ENCODE measurements at regions not wholly inside any gene's neighbourhood (a gene's known extent, or its start where the extent isn't known, plus 50 kb on each side); places are given as distances from the start of the nearest gene placed in this dataset.
"Not testable (repeated sequence)": the region's sequence is repeated elsewhere in the genome, so short reads cannot be mapped to it uniquely, and the experiment has no call there.

DNA sequence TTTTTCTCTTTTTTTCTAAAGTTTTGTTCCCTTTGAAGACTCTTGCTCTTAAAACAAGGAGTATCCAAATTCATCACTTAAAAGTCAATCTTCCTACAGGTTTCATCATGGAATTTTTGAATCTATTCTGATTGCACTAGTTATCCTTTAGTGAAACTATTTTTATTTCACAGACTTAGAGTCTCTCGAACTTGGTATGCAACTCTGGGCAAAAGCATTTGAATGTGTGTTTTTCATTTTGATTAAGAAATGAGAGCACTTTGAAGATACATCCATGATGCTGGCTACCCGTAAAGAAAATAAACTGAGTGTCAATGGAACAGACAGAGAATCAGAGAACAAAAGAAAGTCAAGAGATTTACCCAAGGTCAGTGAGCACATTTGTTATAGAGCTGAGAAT, 586.5 kb downstream of the EPM2A start:
- DNase-seq = no peak

DNA sequence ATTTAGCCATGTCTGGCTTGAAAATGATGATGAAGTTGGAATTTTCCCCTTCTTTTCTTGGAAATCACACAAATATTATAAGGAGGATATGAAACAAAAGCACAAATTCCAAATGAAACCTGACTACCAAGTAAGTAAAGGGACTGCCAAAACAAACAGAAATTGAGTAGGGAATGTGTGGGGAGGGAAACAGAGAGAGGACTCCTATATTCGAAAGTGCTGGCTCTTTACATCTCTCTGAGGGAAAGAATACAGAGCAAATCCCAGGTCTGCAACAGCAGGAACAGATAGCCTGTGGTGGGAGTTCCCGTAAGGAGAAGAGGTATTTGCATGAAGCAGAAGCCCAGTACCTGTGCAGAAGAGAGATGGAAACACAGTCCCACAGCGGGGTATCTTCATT, 583.7 kb downstream of the EPM2A start:
- no peak for DNase-seq

DNA sequence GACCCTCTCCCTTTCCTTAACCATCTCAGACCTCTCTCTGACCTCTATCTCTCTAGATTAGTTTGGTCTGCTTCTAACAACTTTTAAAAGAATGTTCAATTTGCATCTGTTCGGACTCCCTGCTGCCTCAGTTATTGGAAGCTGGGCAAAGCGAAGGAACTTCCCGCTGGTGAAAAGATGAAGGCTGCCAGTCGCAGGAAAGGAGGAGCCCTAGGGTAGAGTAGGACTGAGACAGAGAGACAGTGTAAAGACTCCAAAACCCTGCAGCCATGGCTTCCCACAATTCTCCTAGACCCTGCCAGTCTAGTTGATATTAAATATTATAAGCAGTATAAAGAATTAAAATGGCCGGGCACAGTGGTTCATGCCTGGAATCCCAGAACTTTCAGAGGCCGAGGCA, 581.8 kb downstream of the EPM2A start:
- no peak for DNase-seq

DNA sequence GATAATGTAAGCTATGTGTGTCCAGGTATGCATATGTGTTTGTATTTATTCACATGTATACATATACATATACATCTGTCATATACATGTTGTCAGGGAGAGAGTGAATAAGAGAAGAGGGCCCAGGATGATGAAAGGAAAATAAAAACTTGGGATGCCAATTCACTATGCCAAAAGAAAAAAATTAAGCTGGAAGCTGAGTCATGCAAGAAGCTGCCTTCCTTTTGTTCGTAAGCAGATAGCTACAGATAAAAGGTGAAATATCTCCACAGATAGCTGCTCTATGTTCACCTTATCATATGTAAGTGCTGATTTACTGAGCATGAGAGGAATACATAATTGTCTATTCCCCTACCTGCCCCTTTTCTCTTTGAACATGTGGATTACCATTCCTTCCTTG, 579.9 kb downstream of the EPM2A start:
- no peak for DNase-seq

DNA sequence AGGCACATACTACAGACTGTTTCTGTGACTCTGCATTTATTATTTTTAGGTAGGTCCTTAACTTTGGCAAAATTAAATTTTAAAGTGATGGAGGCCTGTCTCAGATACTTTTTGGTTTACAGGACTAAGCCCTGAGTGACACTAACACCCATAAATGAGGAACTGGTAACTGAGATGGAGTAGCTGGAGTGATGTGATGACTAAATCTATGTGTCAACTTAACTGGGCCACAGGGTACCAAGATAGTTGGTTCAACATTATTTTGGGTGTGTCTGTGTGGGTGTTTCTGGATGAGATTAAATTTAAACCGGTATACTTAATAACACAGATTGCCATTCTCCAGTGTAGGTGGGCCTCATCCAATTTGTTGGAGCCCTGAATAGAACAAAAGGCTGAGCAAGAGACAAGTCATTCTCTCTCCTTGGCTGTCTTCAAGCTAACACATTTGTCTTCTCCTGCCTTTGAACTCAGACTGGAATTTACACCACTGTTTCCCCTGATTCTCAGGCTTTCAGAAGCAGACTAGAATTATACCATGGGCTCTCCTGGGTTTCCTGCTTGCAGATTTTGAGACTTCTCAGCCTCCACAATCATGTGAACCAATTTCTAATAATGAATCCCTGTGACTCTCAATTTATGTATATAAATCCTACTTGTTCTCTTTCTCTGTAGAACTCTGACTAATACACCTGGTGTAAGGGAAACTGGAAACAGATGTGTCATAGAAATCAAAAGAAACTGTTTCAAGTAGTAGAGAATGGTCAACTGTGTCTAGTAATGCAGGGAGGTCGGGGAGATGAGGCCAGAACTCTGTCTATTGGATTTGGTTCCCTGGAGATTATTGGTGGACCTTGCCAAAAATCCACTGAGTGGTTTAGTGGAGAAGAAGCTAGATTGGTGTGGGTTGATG, 579.2 kb downstream of the EPM2A start:
- no peak for DNase-seq

DNA sequence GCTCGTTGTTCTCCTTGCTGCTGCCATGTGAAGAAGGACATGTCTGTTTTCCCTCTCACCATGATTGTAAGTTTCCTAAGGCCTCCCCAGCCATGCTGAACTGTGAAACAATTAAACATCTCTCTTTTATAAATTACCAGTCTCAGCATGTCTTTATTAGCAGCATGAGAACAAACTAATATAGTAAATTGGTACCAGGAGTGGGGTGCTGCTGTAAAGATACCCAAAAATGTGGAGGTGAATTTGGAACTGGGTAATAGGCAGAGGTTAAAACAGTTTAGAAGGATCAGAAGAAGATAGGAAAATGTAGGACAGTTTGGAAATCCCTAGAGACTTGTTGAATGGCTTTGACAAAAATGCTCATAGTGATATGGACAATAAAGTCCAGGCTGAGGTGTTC, 576.7 kb downstream of the EPM2A start:
- DNase-seq = not testable (repeated sequence)

DNA sequence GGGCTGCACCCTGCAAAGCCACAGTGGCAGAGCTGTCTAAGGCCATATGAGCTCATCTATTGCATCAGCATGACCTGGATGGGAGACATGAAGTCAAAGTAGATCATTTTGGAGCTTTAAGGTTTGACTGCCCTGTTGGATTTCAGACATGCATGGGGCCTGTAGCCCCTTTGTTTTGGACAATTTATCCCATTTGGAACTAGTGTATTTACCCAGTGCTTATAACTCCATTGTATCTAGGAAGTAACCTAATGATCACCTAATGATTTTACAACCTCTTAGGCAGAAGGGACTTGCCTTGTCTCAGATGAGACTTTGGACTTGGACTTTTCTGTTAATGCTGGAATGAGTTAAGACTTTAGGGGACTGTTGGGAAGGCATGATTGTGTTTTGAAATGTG, 575.4 kb downstream of the EPM2A start:
- DNase-seq = no peak

DNA sequence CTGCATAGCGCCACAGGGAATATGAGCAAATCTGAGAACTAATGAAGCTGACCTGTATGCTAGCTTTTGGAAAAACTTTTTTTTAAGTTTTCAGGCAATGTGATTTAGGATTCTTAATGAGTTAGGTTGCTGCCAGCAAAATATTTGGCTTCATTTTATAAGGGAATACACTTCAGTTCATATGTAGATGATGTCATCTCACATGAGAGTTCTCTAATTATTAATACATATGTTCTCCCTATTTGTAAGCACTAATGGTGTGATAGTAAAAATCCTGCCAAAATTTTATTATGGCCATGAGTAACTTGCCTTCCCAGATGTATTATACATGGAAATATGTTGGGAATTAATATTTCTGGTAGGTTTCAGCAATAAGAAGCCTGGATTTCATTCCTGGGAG, 573.8 kb downstream of the EPM2A start:
- DNase-seq = no peak

DNA sequence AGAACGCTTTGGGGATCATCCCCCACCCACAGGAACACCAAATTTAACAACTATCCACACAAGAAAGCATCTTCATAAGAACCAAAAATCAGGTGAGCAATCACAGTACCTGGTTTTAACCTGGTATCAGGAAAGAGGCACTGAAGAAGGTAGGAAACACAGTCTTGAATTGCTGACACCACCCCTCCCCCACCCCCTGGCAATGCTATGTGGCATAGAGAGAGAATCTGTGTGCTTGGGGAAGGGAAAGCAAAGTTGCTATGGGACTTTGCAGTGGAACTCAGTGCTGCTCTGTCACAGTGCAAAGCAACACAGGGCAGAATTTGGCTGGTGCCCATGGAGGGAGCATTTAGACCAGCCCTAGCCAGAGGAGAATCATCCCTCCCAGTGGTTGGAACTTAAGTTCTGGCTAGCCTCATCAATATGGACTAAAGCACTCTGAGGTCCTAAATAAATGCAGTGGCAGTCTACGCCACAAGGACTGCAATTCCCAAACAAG, 565.5 kb downstream of the EPM2A start:
- no peak for DNase-seq

DNA sequence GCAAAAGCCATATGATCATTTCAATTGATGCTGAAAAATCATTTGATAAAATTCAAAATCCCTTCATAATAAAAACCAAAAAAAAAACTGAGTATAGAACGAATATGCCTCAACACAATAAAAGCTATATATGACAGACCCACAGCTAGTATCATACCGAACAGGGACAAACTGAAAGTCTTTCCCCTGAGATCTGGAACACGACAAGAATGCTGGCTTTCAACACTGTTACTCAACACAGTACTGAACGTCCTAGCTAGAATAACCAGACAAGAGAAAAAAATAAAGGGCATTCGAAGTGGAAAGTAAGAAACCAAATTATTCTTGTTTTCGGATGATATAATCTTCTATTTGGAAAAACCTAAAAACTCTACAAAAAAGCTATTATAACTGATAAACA, 559.9 kb downstream of the EPM2A start:
- no peak for DNase-seq

DNA sequence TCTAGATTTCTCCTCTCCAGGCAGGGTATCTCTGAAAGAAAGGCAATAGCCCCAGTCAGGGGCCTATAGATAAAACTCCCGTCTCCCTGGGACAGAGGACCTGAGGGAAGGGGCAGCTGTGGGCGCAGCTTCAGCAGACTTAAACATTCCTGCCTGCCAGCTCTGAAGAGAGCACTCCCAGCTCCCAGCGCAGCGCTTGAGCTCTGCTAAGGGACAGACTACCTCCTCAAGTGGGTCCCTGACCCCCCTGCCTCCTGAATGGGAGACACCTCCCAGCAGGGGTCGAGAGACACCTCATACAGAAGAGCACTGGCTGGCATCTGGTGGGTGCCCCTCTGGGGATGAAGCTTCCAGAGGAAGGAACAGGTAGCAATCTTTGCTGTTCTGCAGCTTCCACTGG, 556.9 kb downstream of the EPM2A start:
- no peak for DNase-seq

DNA sequence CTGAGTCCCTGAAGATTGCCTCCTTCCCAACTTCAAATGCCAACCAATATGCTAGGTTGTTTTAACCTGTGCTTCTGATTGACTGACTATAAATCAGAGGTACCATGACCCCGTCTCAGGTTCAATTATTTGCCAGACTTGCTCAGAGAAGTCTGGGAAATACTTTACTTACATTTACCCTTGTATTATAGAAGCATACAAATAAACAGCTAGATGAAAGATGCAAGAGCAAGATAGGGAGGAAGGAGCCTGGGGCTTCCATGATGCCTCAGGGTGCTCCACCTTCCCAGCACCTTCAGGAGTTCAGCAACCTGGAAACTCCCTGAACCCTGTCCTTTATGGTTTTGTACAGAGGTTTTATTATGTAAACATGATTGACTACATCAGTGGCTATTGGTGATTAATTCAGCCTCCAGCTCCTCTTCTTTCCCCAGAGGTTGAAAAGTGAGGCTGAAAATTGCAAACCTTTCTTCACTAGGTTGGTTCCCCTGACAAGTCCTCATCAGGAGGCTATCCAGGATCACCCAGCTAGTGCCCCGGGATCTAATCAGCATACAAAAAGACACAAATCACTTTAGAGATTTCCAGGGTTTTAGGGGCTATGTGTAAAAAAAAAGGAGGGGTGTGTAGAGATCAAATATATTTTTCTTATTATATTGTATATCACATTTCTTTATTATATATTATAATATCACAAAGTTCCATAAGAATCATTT, 547.7 kb downstream of the EPM2A start:
- DNase-seq = no peak

DNA sequence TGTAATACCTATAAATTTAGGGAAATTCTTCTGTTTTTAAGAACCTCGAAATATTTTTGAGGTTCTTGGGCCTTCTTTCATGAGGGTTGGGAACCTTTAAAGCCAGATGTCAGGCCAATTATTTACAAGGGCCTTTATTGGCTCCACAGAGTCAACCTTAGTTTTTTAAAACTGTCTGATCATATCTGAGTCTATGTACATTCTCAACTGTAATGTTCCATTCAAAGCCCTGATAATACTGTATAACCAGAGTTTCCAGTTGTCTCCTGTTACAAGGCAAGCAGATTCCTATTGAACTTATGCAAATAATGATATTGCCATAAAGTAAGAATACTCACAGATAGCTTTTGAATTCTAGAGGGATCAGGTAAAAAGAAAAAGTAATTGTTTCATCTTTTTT, 545.5 kb downstream of the EPM2A start:
- DNase-seq = no peak

DNA sequence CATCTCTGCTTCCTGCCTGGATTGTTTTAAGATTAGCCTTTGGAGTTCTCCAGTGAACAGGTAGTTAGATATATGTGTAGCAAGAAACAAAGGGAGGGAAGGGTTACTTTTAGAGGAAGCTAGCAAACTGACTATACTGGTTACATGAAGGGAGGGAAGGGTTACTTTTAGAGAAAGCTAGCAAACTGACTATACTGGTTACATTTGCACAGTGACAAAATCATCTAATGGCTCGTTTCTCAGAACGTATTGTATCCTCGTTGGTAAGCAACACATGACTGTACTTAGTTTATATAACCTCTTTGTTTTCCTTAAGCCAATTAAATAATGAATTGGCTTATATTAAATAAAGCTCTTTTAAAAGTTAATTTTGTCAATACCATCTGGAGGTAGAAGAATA, 540.9 kb downstream of the EPM2A start:
- DNase-seq = no peak

DNA sequence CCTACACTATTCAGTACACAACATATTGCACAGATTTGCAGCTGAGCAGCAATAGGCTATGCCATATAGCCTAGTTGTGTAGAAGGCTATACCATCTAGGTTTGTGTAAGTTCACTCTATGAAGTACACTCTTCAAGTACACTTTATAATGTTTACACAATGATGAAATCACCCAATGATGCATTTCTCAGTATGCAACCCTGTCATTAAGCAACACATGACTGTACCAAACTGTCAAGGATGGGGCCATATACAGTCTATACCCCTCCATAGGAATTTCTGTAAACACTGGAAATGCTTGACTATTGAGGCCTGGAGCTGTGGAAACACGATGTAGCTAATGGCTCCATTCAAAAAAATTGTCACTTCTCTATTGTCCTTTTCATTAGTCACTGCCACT, 535.4 kb downstream of the EPM2A start:
- no peak for DNase-seq

DNA sequence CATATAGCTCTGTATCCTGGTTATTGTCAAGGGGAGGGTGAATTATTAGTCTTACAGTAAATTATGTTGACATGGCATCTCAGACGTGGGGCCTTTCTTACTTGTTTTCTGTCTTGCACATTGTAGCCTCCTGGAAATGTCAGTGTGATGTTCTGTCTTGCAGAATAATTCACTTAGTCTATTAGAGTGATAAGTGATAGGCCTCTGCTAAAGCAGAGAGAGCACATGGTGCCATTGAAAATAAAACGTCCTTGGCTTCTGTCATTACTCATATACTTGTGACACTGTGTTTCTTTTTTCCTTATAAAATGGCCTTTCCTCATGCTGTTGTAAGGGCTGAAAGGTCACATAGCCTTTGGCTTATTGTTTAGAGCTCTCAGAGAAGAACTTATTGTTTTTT, 531.0 kb downstream of the EPM2A start:
- DNase-seq = no peak

DNA sequence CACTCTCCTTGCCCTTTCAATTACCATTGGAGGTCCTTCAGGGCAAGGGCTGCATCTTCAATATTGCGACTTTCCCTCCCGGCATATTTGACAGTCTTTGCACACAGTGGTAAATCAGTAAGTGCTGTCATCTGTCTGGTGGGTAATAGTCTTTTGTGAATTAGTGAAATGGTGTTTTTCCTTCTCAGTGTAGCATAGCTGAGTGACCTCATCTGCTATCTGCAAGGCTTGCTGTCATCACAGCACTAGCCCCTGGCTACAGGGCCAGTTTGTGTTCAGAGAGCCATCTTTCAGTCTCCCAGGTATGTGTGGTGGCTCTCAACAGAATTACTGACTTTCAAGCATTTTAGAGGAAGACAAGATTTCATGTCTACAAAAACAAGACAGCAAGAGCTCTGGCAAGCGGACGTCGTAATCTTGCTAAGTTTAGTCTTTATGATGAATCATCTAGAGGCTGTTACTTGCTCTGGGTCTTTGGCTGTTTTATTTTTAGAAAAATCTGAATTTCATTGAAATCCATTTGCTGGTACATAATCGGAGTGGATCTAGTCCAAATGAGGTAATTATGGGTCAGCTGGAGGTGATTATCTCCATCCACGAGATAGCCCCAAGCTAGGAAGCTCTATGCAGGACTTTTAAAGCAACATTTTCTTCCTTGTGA, 528.9 kb downstream of the EPM2A start:
- DNase-seq = no peak

DNA sequence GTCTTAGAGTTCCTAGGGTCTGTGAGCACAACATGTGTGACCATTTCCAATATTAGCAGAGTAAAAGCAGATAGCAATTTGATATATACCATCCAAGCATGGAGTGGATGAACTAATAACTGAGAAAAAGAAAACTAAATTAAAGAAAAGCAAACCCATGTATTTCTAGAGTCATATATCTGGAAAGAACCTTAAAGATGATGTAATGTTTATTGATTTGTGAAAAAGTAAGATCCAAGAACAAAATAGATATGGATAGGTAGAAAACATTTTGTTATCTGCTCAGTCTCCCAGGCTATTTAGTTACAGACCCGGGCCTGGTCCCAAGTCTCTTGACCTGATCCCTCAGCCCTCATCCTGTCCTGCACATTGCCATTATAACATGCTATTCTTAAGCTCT, 526.8 kb downstream of the EPM2A start:
- DNase-seq = no peak

DNA sequence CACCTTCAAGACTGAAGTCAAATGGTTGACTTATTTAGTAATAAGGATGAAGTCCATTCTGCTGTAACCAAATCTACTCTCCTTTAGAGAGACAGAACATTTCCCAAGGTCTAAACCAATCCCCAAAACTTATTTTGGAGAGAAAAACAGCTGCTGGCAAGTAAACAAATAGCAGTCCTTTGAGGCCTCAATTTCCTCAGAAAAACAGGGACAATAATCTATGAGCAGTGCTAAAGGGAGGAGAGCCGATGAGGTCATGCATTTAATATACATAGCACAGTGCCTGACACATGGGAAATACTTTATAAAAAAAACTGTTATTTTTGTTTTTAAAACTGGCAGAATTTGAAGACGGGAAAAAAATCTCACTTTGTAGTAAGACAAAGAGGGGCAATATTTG, 526.0 kb downstream of the EPM2A start:
- DNase-seq = no peak

DNA sequence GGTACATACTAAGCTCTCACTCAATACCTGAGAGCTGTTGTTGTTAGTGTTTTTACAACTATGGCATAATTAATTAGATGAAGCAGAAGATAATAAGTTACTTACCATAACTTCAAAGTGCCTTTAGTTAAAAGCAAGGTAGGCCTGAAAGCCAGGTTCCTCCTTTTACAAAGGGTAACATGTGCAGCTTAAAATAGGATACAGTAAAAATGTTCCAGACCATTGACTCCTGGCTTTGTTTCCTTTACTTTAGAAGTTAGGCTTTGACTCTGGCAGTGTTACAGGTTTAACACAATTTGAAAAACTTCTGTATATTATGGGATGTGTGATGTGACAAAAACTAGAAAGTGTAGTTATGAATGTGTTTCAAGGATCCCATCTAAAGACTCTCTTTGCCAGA, 522.5 kb downstream of the EPM2A start:
- DNase-seq = no peak

DNA sequence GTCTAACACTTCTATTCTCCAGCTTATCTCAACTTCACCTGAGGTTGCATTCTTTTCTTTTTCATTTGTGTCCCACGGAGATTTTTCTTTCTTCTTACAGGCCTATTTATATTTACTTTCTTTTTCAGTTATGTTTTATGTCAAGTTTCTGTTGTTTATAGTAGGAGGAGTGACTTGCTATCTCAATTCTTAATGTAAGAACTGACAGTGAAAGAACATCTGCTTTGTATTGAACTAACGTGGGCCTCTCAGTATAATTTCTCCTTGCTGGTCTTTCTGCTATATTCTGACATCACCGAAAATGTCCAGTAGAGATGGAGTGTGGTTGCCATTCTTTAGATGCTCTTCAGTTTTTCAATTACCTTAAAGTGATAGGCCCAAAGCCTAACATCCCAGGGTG, 521.7 kb downstream of the EPM2A start:
- no peak for DNase-seq

DNA sequence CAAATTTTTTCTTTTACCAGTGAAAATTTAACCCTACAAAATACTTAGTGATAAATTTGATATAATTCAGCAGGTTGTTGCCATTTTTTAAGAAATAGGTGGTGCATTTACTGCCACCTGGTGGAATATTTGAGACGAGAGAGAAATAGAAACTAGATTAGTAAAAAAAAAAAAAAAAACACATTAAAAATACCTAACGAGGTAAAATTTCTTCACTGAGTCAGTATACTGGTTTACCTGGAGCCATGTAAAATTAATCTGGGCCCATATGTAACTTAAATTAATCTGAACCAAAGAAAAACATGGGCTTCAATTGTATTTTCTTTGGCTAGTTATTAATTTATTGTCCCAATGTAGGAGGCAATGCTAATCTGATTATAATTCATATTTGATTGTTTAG, 520.8 kb downstream of the EPM2A start:
- DNase-seq = no peak

DNA sequence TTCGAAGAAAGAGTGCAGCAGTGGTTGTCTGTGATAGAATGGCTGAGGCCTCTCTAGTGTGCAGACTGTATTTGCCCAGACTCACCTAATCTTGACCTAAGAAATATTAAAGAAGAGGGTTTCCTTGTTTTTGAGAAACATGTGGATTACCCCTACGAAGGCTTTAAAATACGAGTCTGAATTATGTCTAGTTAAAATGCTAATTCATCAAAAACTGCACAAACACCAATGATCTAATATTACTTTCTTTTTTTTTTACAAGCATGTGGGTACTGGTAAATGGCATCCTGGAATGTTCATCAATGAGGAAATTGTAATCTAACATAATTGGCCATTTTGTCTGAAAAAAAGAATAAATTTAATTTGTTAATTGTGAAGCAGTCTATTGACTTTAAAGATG, 510.9 kb downstream of the EPM2A start:
- no peak for DNase-seq

DNA sequence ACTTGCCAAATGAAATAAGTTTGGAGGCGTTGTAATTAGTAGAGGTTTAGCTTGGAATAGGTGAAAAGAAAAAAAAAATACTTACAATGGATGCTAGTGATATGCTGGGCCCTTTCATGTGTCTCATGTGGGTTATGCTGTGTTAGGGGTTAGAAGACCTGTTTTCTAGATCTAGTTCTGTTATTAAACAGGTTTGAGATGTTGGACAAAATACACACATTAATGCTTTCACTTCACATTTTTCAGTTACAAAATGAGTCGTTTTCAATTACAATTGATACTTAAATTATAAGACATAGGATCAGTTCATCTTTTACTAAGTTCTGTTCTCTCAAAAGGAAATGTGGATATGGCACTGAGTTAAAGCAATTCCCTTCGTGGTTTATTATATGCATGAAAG, 509.8 kb downstream of the EPM2A start:
- no peak for DNase-seq
